ENCODE measurements at regions not wholly inside any gene's neighbourhood (a gene's known extent, or its start where the extent isn't known, plus 50 kb on each side); places are given as distances from the start of the nearest gene placed in this dataset.

- TF ChIP-seq CTCF (IDR thresholded peaks at IDR 0.05): no peak
- no peak for TF ChIP-seq POLR2A (IDR thresholded peaks at IDR 0.05)
Observed at GRCh38 chr11:92457250-92457649, 232.6 kb downstream of the FAT3 start.

All from heart left ventricle (tissue), 13 donors.